Loucy (cell line): ENCODE measurements at regions not wholly inside any gene's neighbourhood (a gene's known extent, or its start where the extent isn't known, plus 50 kb on each side); places are given as distances from the start of the nearest gene placed in this dataset.

ENCODE experiments used
- H2AFZ ChIP-seq: fragments of 200-600 bp; sonication (generic); 2 replicates; pipeline ENCODE4 v1.6.0; 2016; ENCODE audit warnings: antibody characterized with exemption, mild to moderate bottlenecking, low read length, moderate library complexity
- H3F3A ChIP-seq: fragments of 200-600 bp; 2 replicates; pipeline ENCODE4 v1.6.0; 2016; ENCODE audit warnings: antibody characterized with exemption, low read depth, mild to moderate bottlenecking
- H3K27me3 ChIP-seq: fragments of 200-600 bp; sonication (generic); 2 replicates; pipeline ENCODE4 v1.6.1; 2014; ENCODE audit warnings: low read length, mild to moderate bottlenecking; ENCODE audit not compliant: insufficient read depth, poor library complexity, severe bottlenecking
- H3K36me3 ChIP-seq: fragments of 200-600 bp; sonication (generic); 2 replicates; pipeline ENCODE4 v1.6.1; 2016; ENCODE audit warnings: low read length; ENCODE audit not compliant: insufficient read depth
- H3K4me1 ChIP-seq: fragments of 200-600 bp; sonication (generic); 2 replicates; pipeline ENCODE4 v1.5.1; 2014; ENCODE audit warnings: low read length, mild to moderate bottlenecking; ENCODE audit not compliant: insufficient read depth, poor library complexity, severe bottlenecking
- H3K4me2 ChIP-seq: fragments of 200-600 bp; sonication (generic); 2 replicates; pipeline ENCODE4 v1.6.0; 2014; ENCODE audit warnings: antibody characterized with exemption, low read length, low read depth, mild to moderate bottlenecking; ENCODE audit not compliant: poor library complexity, severe bottlenecking
- H3K4me3 ChIP-seq: fragments of 200-600 bp; sonication (generic); 2 replicates; pipeline ENCODE4 v1.5.1; 2014; ENCODE audit warnings: low read length, mild to moderate bottlenecking, mixed read lengths; ENCODE audit not compliant: poor library complexity, severe bottlenecking
- H3K79me2 ChIP-seq: fragments of 200-600 bp; sonication (generic); 2 replicates; pipeline ENCODE4 v1.6.1; 2014; ENCODE audit warnings: low read length; ENCODE audit not compliant: insufficient read depth
- H3K9ac ChIP-seq: fragments of 200-600 bp; sonication (generic); 2 replicates; pipeline ENCODE4 v1.6.0; 2014; ENCODE audit warnings: mild to moderate bottlenecking, low read depth, low read length, moderate library complexity; ENCODE audit not compliant: poor library complexity, severe bottlenecking
- H3K9me2 ChIP-seq: fragments of 200-600 bp; sonication (generic); replicated peaks from 2 replicates; pipeline ENCODE4 v1.6.1; 2016; ENCODE audit warnings: low read depth, low read length, mixed read lengths
- H3K9me3 ChIP-seq: fragments of 200-600 bp; sonication (generic); 2 replicates; pipeline ENCODE4 v1.6.1; 2014; ENCODE audit warnings: mild to moderate bottlenecking, antibody characterized with exemption, low read length, low read depth; ENCODE audit not compliant: insufficient read depth
- H4K20me1 ChIP-seq: fragments of 200-600 bp; sonication (generic); 2 replicates; pipeline ENCODE4 v1.6.0; 2014; ENCODE audit warnings: antibody characterized with exemption, low read length, mild to moderate bottlenecking; ENCODE audit not compliant: insufficient read depth, poor library complexity, severe bottlenecking
- CTCF ChIP-seq: fragments of 200-600 bp; sonication (generic); conservative IDR thresholded peaks from 2 replicates; pipeline ENCODE4 v1.5.1; 2014; ENCODE audit warnings: mild to moderate bottlenecking, antibody characterized with exemption, low read length
- EZH2phosphoT487 ChIP-seq: fragments of 200-600 bp; IDR thresholded peaks from 2 replicates; pipeline ENCODE4 v1.6.1; 2018; ENCODE audit warnings: antibody characterized with exemption, mild to moderate bottlenecking, moderate library complexity, borderline replicate concordance

GRCh38 chr2:235330775-235331451 is 162.9 kb upstream of the AGAP1 start:
- H3K4me1 ChIP-seq, result no peaks in the 10 kb centered on the region
- no peaks in the 10 kb centered on the region for H3K79me2 ChIP-seq
- H4K20me1 ChIP-seq, result no peaks in the 10 kb centered on the region
- H3K4me3 ChIP-seq, result no peak overlapping the region
- H3K9me3 ChIP-seq, result peaks cover 3% of the 10 kb centered on the region; the same call in 1 of the 2 replicates
- no peaks in the 10 kb centered on the region for H3K27me3 ChIP-seq
- H3F3A ChIP-seq, result no peaks in the 10 kb centered on the region
- TF ChIP-seq CTCF (no peak), EZH2phosphoT487 (no peak)
- no peak overlapping the region for H2AFZ ChIP-seq
- no peaks in the 10 kb centered on the region for H3K36me3 ChIP-seq
- no peak overlapping the region for H3K9ac ChIP-seq
- no peaks in the 10 kb centered on the region for H3K9me2 ChIP-seq
- no peak overlapping the region for H3K4me2 ChIP-seq

GRCh38 chr2:235332240-235332890 is 161.5 kb upstream of the AGAP1 start:
- no peaks in the 10 kb centered on the region for H3K27me3 ChIP-seq
- H3K4me1 ChIP-seq, result no peaks in the 10 kb centered on the region
- no peak overlapping the region for H2AFZ ChIP-seq
- peaks cover 3% of the 10 kb centered on the region; the same call in 1 of the 2 replicates for H3K9me3 ChIP-seq
- no peaks in the 10 kb centered on the region for H3F3A ChIP-seq
- H3K4me3 ChIP-seq, result no peak overlapping the region
- no peaks in the 10 kb centered on the region for H3K9me2 ChIP-seq
- H3K36me3 ChIP-seq, result no peaks in the 10 kb centered on the region
- H4K20me1 ChIP-seq, result no peaks in the 10 kb centered on the region
- TF ChIP-seq CTCF, result no peak
- TF ChIP-seq EZH2phosphoT487, result no peak
- H3K4me2 ChIP-seq, result no peak overlapping the region
- no peaks in the 10 kb centered on the region for H3K79me2 ChIP-seq
- H3K9ac ChIP-seq, result no peak overlapping the region

GRCh38 chr2:235333076-235333475 is 160.8 kb upstream of the AGAP1 start:
- H3K27me3 ChIP-seq, result no peaks in the 10 kb centered on the region
- no peaks in the 10 kb centered on the region for H3K4me1 ChIP-seq
- H3K36me3 ChIP-seq, result no peaks in the 10 kb centered on the region
- no peaks in the 10 kb centered on the region for H3K9me2 ChIP-seq
- H3K4me2 ChIP-seq, result no peak overlapping the region
- H3K9ac ChIP-seq, result no peak overlapping the region
- no peaks in the 10 kb centered on the region for H3F3A ChIP-seq
- no peaks in the 10 kb centered on the region for H3K79me2 ChIP-seq
- no peak overlapping the region for H2AFZ ChIP-seq
- H3K4me3 ChIP-seq, result no peak overlapping the region
- TF ChIP-seq EZH2phosphoT487, result no peak
- TF ChIP-seq CTCF, result no peak
- H4K20me1 ChIP-seq, result no peaks in the 10 kb centered on the region
- peaks cover 3% of the 10 kb centered on the region; the same call in 1 of the 2 replicates for H3K9me3 ChIP-seq
